HG03159 (cell line): ENCODE measurements at regions not wholly inside any gene's neighbourhood (a gene's known extent, or its start where the extent isn't known, plus 50 kb on each side); places are given as distances from the start of the nearest gene placed in this dataset.

Source experiments
- ATAC-seq: cut with Tn5 transposase; IDR thresholded peaks from one replicate; pipeline ENCODE4 v1.9.1; 2021; ENCODE audit warnings: mild to moderate bottlenecking, moderate library complexity; ENCODE audit not compliant: unreplicated experiment

DNA sequence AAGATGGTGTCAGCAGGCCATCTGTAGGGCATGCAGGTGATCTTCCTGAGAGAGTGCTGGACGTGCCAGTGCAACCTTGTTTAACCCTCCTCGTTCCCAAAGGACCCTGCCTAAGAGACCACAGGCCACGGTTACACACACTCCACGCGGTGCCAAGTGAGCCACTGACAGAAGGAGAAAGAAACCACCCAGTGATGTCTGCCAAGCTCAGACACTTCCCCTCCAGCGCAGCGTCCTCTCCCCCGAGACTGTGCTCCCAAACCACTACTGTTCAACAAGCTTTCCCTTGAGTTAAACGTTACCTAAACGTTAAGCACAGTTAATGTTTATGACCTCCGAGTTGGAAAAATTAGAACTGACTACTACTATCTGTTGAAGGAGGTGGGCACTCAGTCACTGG lies 119.1 kb upstream of the NCK2 start:
- ATAC-seq = no peak

DNA sequence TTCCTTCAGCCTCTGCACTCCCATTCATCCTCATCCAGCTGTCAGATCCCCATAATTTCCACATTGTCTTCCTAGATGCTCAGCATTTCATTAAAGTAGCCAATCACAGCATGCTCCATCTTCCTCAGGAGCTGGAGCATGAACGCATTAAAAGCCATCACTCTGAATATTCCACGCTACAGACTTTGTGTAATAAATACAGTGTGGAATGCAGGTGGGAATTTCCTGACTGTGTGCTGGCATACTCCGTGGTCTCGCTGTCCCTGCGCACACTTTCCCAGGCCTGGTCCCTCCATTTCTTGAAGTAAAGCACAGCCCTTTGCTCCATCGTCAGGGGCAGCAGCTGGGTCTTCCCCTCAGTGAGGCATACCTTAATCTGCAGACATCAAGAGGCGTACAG lies 123.7 kb upstream of the NCK2 start:
- no peak for ATAC-seq

DNA sequence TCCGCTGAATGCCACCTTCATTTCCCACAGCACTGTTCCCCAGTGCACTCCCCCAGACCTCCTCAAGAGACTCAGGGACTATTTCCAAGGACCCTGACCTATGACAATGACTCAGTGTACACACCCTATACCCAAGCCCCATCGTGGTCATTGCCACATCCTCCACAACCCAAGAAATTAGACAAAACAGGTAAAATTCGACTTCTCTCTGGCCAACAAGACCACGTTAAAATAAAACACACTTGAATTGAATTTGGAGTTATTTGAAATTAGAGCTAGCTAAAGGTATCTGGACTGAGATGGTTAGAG lies 126.4 kb upstream of the NCK2 start:
- no peak for ATAC-seq

DNA sequence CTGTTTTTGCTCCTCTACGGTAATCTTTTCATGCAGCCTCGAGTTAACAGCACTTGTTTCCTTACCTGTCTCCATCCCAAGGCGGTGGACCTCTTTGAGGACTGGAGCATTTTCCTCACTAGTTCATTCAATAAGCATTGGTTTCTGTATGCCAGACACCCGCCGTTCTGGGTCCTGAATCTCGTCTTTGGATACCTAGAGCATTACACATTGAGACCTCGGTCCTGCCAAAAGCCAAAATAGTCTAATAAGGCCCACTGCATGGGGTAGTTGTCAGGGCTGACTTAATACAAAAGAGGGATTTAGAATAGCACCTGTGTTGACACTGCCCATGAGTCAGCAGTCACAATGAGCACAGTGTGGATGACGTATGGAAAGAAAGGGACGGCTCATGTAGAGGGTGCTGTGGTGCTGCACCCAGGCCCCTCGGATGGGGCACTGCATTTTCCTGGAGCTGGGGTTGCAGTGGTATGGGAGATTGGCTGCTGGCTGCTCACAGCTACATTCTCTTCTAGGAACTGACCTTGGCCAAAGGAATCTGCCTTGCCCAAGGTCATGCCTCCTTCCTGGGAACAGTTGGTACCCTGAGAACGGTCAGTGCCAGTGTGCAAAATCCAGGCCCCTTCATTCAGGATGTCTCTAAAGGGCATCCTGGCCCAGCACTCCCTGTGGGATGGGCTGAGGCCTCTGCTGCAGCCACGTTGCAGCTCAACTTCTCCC lies 126.9 kb upstream of the NCK2 start:
- no peak for ATAC-seq

GRCh38 chr2:105615305-105615704 lies 129.4 kb upstream of the NCK2 start:
- ATAC-seq = no peak

GRCh38 chr2:105611811-105612424 lies 132.8 kb upstream of the NCK2 start:
- ATAC-seq = no peak

DNA sequence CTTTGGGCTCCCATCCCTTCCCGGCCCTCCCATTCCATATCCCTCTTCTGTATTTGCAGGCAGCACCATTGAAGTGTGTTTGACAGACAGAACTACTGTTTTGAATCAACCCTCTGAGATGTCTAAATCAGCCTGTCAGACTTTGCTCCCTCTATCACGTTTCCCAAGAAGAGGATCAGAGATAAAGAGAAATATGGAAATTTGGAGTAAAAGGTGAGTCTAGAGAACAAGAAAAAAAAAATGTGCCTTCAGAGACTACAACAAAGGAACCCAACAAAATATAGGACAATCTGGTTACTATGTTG lies 133.4 kb upstream of the NCK2 start:
- no peak for ATAC-seq

- no peak for ATAC-seq
These were observed 134.0 kb upstream of the NCK2 start for GRCh38 chr2:105610576-105611332.

DNA sequence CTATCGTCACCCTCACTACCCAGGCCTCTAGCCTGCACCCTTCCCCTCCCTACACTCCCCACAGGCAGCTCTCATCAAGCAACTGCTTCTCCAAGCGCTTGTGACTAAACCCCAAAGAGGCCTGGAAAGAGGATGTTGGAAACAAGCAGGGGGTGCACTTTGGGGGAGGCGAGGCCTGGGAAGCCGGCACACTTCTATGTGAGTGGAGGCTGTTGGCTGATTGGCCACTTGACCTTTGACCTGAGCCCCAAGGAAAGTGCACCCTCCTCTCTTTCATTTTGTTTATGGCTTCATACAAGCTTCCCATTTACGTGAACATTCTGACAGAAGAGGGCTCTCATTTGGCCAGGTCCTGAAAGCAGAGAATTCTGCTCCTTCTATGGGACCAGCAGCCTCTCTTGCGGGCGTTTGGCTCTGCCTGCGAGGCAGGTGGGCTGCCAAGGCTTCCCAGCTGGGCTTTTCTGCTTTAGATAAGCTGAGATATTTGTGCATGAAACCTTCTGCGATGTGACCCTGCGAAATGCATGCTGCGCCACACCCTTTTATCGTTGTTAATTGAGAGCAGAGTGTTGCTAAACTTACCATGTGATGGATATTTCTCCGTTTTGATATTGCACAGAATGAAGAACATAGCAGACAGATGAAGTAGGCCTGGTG lies 134.8 kb upstream of the NCK2 start:
- ATAC-seq = no peak

DNA sequence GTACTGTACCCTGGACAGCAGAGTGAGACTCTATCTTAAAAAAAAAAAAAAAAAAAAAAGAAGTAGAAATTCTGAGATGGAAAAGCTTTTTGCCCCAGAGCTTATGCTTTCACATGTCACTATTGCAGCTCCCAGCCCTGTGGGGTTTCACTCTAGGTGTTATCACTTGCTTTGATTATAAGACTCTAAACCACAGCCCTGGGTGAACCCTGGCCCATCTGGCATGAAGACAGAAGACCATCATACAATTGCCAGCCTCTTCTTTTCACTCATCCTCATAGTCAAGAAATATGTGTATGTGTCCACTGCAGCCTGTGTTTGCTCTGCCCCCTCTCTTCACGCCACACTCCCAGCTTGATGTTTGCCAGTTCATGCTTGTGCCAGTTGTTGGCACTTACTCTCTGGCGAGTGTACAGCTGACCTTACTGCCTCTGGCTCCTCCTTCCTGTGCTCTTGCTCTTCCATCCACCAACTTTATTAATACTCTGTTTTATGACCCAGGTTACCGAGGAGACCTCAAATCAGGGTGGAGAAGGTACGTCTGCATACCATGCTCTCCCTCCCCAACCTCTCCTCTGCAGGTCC lies 136.7 kb upstream of the NCK2 start:
- ATAC-seq = no peak

DNA sequence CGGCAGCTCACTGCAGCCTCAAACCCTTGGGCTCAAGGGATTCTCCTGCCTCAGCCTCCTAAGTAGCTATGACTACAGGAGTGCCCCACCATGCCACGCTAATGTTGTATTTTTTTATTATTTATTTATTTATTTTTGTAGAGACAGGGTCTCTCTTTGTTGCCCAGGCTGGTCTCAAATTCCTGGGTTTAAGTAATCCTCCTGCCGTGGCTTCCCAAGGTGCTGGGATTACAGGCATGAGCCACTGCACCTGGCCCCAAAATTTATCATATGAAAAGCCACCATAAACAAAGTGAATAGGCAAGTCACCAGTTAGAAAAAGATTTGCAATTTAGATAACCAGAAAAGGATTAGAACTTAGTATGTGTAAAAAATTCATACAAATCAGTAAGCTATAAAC lies 138.6 kb upstream of the NCK2 start:
- no peak for ATAC-seq

- no peak for ATAC-seq
These were observed 139.8 kb upstream of the NCK2 start for GRCh38 chr2:105604938-105605337.

DNA sequence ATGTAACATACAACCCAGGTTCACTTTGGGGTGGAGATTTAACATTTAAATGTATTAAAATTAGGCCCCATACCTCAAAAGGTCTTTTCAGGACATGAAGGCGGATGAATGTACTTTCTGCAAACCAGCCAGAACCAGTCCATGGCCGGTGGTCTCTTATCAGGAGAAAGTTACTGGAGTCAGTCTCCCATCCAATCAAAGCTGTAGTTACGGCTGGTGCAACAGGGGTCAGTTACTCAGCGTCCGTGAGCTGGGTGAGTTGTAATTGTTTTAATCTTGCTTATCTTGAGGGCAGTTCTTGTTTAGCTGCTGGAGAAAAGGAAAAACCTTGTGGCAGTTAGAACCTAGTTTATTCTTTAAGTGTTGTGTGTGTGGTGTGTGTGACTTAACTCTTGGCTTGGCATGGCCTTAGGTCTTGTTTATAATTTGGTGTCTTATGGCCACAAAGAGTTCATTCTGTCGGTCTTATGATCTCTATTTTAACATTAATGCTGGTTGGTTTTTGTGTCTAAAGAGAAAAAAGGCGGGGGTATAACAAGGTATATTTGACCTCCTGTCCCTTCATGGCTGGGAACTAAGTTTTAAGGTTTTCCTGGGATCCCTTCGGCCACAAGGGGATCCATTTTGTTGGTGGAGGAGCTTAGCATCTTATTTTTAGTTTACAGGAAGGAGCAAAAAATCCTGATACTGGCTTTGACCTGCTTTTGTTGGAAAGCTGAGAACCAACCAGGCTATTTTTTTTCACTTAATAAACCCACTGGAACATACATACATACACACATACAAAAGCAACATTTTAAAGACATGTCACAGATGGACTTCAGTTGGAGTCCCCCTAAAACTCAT lies 143.5 kb upstream of the NCK2 start:
- no peak for ATAC-seq

GRCh38 chr2:105600602-105600948 lies 144.1 kb upstream of the NCK2 start:
- no peak for ATAC-seq

GRCh38 chr2:105600037-105600442 lies 144.7 kb upstream of the NCK2 start:
- ATAC-seq = no peak

GRCh38 chr2:105598829-105599698 lies 145.6 kb upstream of the NCK2 start:
- no peak for ATAC-seq

DNA sequence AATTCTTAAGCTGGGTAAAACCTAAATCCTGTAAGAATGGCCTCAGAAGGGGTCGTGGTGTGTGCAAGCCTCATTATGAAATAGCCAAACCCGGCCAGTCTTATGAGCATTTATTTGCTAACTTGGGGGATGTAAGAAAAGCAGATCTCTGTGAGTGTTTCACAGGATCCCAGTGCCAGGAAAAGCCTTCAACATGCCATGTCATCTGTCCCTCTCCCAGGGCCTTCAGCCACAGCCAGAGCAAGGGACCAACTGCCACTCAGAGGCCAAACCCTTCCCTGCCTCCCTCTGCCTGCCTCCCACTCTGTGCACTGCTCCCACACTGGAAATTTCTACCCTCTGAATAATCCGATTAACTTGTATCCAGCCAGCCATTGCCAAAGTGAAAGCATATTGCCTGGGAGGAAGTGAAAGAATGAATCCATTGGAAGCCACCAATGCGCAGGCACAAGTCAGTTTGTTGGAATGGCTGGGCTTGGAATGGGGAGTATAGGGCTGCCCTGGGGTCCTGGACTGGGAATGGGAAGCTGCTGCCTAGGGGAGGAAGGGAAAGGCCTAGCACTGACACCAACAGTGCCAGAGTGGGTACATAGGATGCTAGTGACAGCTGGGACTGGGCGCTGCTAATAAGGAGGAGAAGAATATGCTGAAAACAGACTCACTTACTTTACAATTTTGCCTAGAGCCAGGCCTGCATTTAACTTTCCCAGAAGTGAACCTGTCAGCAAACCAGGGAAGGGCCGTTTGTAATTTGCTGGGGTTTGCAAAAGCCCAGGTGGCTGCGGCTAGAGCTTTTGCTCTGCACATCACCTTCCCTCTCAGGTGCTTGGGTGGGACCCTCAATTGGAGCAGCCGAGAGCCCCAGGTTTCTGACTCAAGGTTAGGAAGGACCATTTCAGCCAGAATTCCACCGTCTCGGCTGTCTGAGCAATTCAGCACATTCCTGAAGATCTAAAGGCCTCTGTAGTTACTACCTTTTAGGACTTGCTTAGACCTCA lies 146.6 kb upstream of the NCK2 start:
- ATAC-seq = no peak

DNA sequence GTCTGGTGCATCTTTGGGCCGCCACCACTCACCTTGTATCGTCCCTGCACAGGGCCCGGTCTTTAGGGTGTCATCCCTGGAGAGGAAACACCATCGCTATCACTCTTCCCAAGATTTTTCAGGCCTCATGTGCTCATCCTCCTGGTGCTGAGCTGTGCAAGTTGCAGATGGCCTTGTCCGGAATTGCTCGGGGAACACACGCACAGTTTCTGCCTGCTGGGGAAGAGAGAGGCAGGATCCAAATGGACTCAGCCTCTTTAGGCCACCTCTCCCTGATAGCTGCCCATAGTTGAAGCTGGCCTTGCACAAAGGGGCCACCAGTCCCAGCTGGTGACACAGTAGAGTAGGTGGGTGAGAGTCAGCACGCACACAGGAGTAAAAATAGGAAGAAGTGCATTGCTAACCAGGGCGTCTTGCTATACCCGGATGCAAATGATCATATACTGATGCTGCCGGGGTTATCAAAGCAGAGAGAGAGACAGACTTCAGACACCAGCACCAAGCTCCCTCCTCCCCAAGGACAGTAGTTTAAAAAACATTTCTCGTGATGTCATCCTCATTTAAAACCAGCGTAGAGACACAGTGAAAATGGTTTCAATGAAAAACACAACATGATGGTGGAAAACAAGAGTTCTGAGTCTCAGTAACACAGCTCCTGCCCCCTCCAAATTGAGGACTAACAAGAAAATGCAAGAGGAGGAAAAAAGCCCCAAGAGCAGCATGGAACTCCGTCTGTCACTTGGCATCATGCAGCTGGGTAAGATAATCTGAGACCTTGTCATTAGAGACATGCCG lies 147.5 kb upstream of the NCK2 start:
- no peak for ATAC-seq
